ENCODE measurements at regions not wholly inside any gene's neighbourhood (a gene's known extent, or its start where the extent isn't known, plus 50 kb on each side); places are given as distances from the start of the nearest gene placed in this dataset.
"Not testable (repeated sequence)": the region's sequence is repeated elsewhere in the genome, so short reads cannot be mapped to it uniquely, and the experiment has no call there.

- H3K27me3 ChIP-seq (ENCODE audit: control insufficient read depth, insufficient read depth, low read length), result no peaks in the 10 kb centered on the region
- H3K9me3 ChIP-seq (ENCODE audit: control insufficient read depth, insufficient read depth, low read length), result peaks cover 2% of the 10 kb centered on the region
- H3K4me1 ChIP-seq (ENCODE audit: control insufficient read depth, insufficient read depth, low read length), result no peaks in the 10 kb centered on the region
- H3K4me3 ChIP-seq (ENCODE audit: low read depth, low read length), result no peak overlapping the region
- no peak overlapping the region for H3K27ac ChIP-seq (ENCODE audit: low read depth, low read length)
- H3K36me3 ChIP-seq (ENCODE audit: control insufficient read depth, insufficient read depth, low read length), result no peaks in the 10 kb centered on the region
- no peak for DNase-seq (ENCODE audit: low read depth in 4 of 6, low spot score in 6 of 6)
- no CpG with 5 or more reads among the region's 1 CpG for WGBS (ENCODE audit: insufficient coverage)
These were observed 161.3 kb upstream of the CAND1 start for GRCh38 chr12:67107751-67108269.

DNA sequence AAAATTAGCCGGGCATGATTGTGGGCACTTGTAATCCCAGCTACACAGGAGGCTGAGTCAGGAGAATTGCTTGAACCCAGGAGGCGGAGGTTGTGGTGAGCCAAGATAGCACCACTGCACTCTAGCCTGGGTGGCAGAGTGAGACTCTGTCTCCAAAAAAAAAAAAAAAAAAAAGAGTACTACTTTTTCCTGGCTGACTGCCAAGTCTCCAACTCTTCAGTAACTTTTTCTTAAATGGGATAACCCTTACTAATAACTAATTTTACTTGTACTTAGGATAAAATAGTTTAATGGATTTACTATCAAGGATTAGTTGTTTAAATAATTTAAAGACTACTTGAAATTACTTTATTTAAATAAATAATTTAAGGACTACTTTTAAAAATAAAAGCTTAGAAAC, 158.8 kb upstream of the CAND1 start:
- not testable (repeated sequence) for H3K27ac ChIP-seq (ENCODE audit: low read depth, low read length); H3K4me1 ChIP-seq (ENCODE audit: control insufficient read depth, insufficient read depth, low read length); DNase-seq (ENCODE audit: low read depth in 4 of 6, low spot score in 6 of 6); H3K36me3 ChIP-seq (ENCODE audit: control insufficient read depth, insufficient read depth, low read length); H3K27me3 ChIP-seq (ENCODE audit: control insufficient read depth, insufficient read depth, low read length); H3K9me3 ChIP-seq (ENCODE audit: control insufficient read depth, insufficient read depth, low read length); H3K4me3 ChIP-seq (ENCODE audit: low read depth, low read length)
- WGBS (ENCODE audit: insufficient coverage), result 100% methylated on average over 1 of the region's 2 CpGs

- WGBS (ENCODE audit: insufficient coverage), result 88% methylated on average over 4 of the region's 4 CpGs
These were observed 158.0 kb upstream of the CAND1 start for GRCh38 chr12:67111182-67111581.

GRCh38 chr12:67112586-67112985, 156.6 kb upstream of the CAND1 start:
- Histone ChIP-seq H3K27me3 (ENCODE audit: control insufficient read depth, insufficient read depth, low read length) (no peaks in the 10 kb centered on the region), H3K4me3 (ENCODE audit: low read depth, low read length) (no peak overlapping the region), H3K36me3 (ENCODE audit: control insufficient read depth, insufficient read depth, low read length) (no peaks in the 10 kb centered on the region), H3K9me3 (ENCODE audit: control insufficient read depth, insufficient read depth, low read length) (no peaks in the 10 kb centered on the region), H3K4me1 (ENCODE audit: control insufficient read depth, insufficient read depth, low read length) (no peaks in the 10 kb centered on the region), H3K27ac (ENCODE audit: low read depth, low read length) (no peak overlapping the region)
- DNase-seq (ENCODE audit: low read depth in 4 of 6, low spot score in 6 of 6), result peak in 1 of 6 donors; percentile 75
- WGBS (ENCODE audit: insufficient coverage), result 66% methylated on average over 4 of the region's 5 CpGs

More at GRCh38 chr12:67111182-67111581, 158.0 kb upstream of the CAND1 start:
- DNase-seq (ENCODE audit: low read depth in 4 of 6, low spot score in 6 of 6), result no peak
- no peak overlapping the region for H3K27ac ChIP-seq (ENCODE audit: low read depth, low read length)
- no peaks in the 10 kb centered on the region for H3K4me1 ChIP-seq (ENCODE audit: control insufficient read depth, insufficient read depth, low read length)
- H3K4me3 ChIP-seq (ENCODE audit: low read depth, low read length), result no peak overlapping the region
- no peaks in the 10 kb centered on the region for H3K36me3 ChIP-seq (ENCODE audit: control insufficient read depth, insufficient read depth, low read length)
- H3K27me3 ChIP-seq (ENCODE audit: control insufficient read depth, insufficient read depth, low read length), result no peaks in the 10 kb centered on the region
- H3K9me3 ChIP-seq (ENCODE audit: control insufficient read depth, insufficient read depth, low read length), result no peaks in the 10 kb centered on the region

- no CpG with 5 or more reads among the region's 1 CpG for WGBS (ENCODE audit: insufficient coverage)
- DNase-seq (ENCODE audit: low read depth in 4 of 6, low spot score in 6 of 6), result no peak
- Histone ChIP-seq H3K4me3 (ENCODE audit: low read depth, low read length) (no peak overlapping the region), H3K27me3 (ENCODE audit: control insufficient read depth, insufficient read depth, low read length) (no peaks in the 10 kb centered on the region), H3K9me3 (ENCODE audit: control insufficient read depth, insufficient read depth, low read length) (no peaks in the 10 kb centered on the region), H3K27ac (ENCODE audit: low read depth, low read length) (no peak overlapping the region), H3K4me1 (ENCODE audit: control insufficient read depth, insufficient read depth, low read length) (no peaks in the 10 kb centered on the region), H3K36me3 (ENCODE audit: control insufficient read depth, insufficient read depth, low read length) (no peaks in the 10 kb centered on the region)
These were observed 153.0 kb upstream of the CAND1 start for GRCh38 chr12:67116134-67116533.

DNA sequence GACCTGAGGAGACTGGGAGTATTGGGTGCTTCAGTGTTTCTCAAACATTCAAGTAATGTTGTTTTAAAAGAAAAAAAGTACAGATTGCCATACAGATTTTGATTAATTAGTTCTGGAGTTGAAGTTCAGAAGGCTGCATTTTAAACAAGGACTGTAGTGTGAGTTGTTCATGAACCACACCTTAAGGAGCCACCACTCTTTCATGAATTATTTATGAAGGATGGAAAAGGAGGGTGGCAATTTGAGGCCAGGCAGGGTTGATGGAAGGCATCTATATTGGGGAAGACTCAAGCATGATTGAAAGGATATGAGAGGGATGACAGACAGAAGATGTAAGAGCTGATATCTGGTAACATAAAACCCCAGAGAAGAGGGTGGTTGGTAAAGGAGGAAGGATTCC, 146.6 kb upstream of the CAND1 start:
- no peak for DNase-seq (ENCODE audit: low read depth in 4 of 6, low spot score in 6 of 6)
- H3K9me3 ChIP-seq (ENCODE audit: control insufficient read depth, insufficient read depth, low read length), result no peaks in the 10 kb centered on the region
- H3K27ac ChIP-seq (ENCODE audit: low read depth, low read length), result no peak overlapping the region
- no peaks in the 10 kb centered on the region for H3K36me3 ChIP-seq (ENCODE audit: control insufficient read depth, insufficient read depth, low read length)
- H3K4me3 ChIP-seq (ENCODE audit: low read depth, low read length), result no peak overlapping the region
- H3K27me3 ChIP-seq (ENCODE audit: control insufficient read depth, insufficient read depth, low read length), result no peaks in the 10 kb centered on the region
- no peaks in the 10 kb centered on the region for H3K4me1 ChIP-seq (ENCODE audit: control insufficient read depth, insufficient read depth, low read length)

- H3K4me1 ChIP-seq (ENCODE audit: control insufficient read depth, insufficient read depth, low read length), result no peaks in the 10 kb centered on the region
- no peaks in the 10 kb centered on the region for H3K9me3 ChIP-seq (ENCODE audit: control insufficient read depth, insufficient read depth, low read length)
- H3K27me3 ChIP-seq (ENCODE audit: control insufficient read depth, insufficient read depth, low read length), result no peaks in the 10 kb centered on the region
- WGBS (ENCODE audit: insufficient coverage), result 80% methylated on average over 1 of the region's 1 CpG
- H3K27ac ChIP-seq (ENCODE audit: low read depth, low read length), result no peak overlapping the region
- DNase-seq (ENCODE audit: low read depth in 4 of 6, low spot score in 6 of 6), result no peak
- H3K36me3 ChIP-seq (ENCODE audit: control insufficient read depth, insufficient read depth, low read length), result no peaks in the 10 kb centered on the region
- H3K4me3 ChIP-seq (ENCODE audit: low read depth, low read length), result no peak overlapping the region
These were observed 131.9 kb upstream of the CAND1 start for GRCh38 chr12:67137256-67137655.

DNA sequence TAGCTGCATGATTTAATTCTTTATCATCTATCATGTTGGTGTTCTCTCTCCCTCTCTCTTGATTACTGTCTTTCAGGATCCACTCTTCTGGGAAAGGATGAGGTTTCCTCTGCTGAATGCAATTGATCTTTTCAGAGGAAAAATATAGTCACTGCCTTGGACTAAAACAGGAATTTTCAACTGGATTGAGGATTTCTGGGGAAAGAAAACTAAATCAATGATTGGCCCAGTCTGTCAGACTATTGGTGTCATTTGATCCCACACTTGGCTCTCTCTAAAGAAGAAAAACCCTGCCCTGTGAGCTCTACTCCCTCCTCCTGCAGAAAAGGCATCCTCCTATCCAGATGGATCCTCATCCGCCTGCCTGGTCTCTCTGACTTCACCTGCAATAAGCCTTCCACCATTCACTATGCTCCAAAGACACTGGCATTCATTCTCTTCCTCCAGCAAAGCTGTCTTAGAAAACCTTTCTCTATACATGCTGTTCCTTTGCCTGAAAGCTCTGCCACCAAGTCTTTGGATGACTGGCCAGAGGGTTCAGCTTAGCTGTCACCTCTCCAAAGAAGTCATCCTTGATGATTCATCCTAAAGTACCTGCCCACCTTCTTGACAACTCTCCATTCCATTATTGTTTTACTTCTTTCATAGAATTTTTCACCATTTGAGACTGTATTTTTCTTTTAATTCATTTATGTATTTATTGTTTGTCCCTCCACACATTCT, 127.7 kb upstream of the CAND1 start:
- no peaks in the 10 kb centered on the region for H3K36me3 ChIP-seq (ENCODE audit: control insufficient read depth, insufficient read depth, low read length)
- 89% methylated on average over 1 of the region's 1 CpG for WGBS (ENCODE audit: insufficient coverage)
- H3K27me3 ChIP-seq (ENCODE audit: control insufficient read depth, insufficient read depth, low read length), result no peaks in the 10 kb centered on the region
- no peaks in the 10 kb centered on the region for H3K9me3 ChIP-seq (ENCODE audit: control insufficient read depth, insufficient read depth, low read length)
- no peak overlapping the region for H3K4me3 ChIP-seq (ENCODE audit: low read depth, low read length)
- H3K4me1 ChIP-seq (ENCODE audit: control insufficient read depth, insufficient read depth, low read length), result no peaks in the 10 kb centered on the region
- no peak for DNase-seq (ENCODE audit: low read depth in 4 of 6, low spot score in 6 of 6)
- no peak overlapping the region for H3K27ac ChIP-seq (ENCODE audit: low read depth, low read length)

DNA sequence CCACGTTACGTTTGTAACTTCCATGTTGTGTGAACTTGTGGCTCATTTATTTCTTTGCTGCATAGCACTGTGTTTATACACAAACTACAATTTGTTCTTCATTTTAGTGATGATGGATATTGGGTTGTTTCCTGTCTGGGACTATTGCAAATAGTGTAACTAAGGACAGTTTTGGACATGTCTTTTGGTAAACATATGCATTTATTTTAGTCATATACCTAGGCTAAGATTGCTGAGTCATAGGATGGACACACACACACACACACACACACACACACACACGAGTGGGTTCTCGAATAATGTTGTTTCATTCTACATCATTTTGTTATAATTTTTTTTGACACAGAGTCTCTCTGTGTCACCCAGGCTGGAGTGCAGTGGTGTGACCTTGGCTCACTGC, 123.5 kb upstream of the CAND1 start:
- WGBS (ENCODE audit: insufficient coverage), result no CpG with 5 or more reads among the region's 4 CpGs
- Histone ChIP-seq H3K27me3 (ENCODE audit: control insufficient read depth, insufficient read depth, low read length) (no peaks in the 10 kb centered on the region), H3K4me3 (ENCODE audit: low read depth, low read length) (no peak overlapping the region), H3K9me3 (ENCODE audit: control insufficient read depth, insufficient read depth, low read length) (no peaks in the 10 kb centered on the region), H3K4me1 (ENCODE audit: control insufficient read depth, insufficient read depth, low read length) (no peaks in the 10 kb centered on the region), H3K27ac (ENCODE audit: low read depth, low read length) (no peak overlapping the region), H3K36me3 (ENCODE audit: control insufficient read depth, insufficient read depth, low read length) (no peaks in the 10 kb centered on the region)
- no peak for DNase-seq (ENCODE audit: low read depth in 4 of 6, low spot score in 6 of 6)

DNA sequence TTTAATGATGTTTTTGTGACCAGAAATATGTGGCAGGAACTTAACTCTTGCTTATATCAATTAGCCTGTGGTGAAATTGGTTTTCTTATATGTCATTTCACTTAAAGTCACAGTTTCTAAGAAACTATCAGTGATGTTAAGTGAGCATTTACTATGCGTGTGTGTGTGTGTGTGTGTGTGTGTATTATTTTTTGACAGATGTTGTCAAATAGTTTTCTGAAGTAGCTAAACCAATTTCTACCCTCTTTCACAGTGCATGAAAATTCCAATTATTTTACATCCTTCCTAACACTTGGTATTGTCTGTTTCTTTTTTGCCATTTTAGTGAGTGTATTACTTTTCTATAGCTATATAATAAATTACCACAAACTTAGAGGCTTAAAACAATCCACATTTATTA, 122.1 kb upstream of the CAND1 start:
- Histone ChIP-seq H3K27ac (ENCODE audit: low read depth, low read length) (no peak overlapping the region), H3K4me3 (ENCODE audit: low read depth, low read length) (no peak overlapping the region), H3K27me3 (ENCODE audit: control insufficient read depth, insufficient read depth, low read length) (no peaks in the 10 kb centered on the region), H3K4me1 (ENCODE audit: control insufficient read depth, insufficient read depth, low read length) (no peaks in the 10 kb centered on the region), H3K36me3 (ENCODE audit: control insufficient read depth, insufficient read depth, low read length) (no peaks in the 10 kb centered on the region), H3K9me3 (ENCODE audit: control insufficient read depth, insufficient read depth, low read length) (no peaks in the 10 kb centered on the region)
- no CpG with 5 or more reads among the region's 1 CpG for WGBS (ENCODE audit: insufficient coverage)
- DNase-seq (ENCODE audit: low read depth in 4 of 6, low spot score in 6 of 6), result no peak

All from spinal cord (tissue), 9 donors.